ENCODE measurements at regions not wholly inside any gene's neighbourhood (a gene's known extent, or its start where the extent isn't known, plus 50 kb on each side); places are given as distances from the start of the nearest gene placed in this dataset.
"Not testable (repeated sequence)": the region's sequence is repeated elsewhere in the genome, so short reads cannot be mapped to it uniquely, and the experiment has no call there.

DNA sequence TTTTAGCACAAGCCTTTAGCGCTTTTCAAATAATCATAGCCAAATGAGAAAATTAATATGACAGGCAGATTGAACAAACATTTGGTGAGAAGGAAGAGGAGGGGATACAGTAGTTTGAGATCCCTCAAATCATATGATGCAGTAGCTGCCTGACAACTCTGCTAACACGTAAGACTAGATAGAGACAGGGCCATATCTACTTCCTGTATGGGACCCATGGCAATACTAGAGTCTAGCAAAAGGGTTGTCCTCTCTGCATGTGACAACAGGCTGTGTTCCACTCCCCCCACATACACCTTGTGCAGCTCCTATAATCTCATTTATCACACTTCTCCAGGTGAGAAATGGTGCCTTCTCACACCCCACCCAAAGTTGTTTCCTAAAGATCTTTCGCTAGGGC is 106.3 kb upstream of the NBPF26 start:
- DNase-seq (ENCODE audit: low spot score) = not testable (repeated sequence)

DNA sequence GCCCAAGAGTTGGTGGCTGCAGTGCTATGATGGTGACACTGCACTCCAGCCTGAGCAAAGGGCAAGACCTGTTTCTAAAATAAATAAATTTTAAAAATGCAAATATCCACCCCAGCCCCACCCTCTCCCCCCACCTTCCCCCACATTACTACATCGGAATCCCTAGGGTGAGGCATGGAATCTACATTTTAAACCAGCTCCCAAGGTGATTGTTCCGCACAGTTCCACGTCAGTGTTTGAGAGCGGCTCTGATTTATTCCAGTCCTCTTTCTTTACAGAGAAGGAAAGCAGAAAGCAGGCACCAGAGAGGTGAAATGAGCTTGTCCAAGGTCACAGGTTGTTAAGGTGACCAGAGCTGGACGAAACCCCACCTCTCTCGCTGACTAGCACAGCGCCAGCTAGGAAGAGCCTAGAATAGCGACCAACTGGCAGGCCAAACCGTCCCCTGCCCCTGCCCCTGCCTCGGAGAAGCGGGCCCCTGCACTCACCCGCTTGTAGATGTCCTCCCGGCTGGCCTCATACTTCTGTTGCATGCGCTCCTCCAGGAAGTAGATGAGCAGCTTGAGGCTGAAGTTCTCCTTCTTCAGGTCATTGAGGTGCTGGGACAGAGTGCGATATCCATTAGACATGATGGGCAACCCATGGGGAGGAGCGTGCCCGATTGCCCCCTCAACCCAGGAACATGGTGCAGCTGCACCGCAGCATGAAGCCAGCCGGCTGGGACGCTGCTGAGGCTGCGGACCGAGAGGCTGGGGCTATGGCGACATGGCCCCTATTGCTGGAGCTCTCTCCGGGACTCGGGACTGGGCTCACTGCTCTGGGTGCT is 103.7 kb upstream of the NBPF26 start:
- not testable (repeated sequence) for DNase-seq (ENCODE audit: low spot score)

DNA sequence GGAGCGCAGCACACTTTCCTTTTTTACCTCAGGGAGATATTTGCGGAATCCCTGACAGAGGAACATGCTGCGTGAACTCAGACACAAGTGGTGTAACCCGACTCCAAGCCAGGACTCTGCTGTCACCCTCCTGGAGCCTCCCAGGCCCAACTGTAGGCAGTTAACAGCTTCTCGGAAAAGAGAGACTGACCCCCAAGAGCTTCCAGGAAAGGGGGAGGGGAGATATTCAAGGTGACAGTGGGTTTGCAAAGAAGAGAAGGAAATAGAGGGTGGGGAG is 103.1 kb upstream of the NBPF26 start:
- not testable (repeated sequence) for DNase-seq (ENCODE audit: low spot score)

DNA sequence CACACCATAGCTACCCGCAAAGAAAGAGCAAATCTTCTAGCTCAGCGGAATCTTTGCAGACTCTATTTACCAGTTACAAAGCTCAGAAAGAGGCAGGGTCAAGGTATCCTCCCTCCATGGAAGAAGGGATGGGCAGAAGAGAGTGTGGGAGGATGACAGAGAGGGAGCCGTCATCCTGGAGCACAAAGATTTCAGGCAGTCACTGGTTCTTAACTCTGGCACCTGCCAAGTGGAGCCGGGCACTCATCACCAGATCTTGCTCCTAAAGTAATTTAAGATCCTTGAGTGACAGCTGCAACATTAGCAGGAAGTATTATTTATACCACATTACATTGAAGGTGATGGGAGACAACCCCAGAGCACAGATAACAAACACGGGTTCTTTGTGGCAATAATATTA is 102.5 kb upstream of the NBPF26 start:
- DNase-seq (ENCODE audit: low spot score) = not testable (repeated sequence)

DNA sequence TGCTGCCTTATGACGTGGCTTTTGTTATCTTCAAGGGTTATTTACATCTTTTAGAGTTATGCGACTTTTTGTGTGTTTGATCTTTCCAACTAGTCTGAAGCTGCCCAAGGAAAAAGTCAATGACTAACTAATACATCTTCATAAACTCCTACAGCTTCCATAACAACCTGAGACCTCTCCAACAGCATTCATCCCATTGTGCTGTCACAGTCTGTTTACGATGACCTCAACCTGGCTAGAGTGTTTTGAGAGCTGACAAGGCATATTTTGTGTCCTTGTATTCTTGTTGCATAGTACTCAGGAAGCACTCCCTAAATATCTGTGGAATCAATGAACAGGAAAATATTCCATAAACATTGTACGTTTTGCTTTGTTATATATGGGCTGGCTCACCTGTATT is 100.2 kb upstream of the NBPF26 start:
- DNase-seq (ENCODE audit: low spot score) = not testable (repeated sequence)

DNA sequence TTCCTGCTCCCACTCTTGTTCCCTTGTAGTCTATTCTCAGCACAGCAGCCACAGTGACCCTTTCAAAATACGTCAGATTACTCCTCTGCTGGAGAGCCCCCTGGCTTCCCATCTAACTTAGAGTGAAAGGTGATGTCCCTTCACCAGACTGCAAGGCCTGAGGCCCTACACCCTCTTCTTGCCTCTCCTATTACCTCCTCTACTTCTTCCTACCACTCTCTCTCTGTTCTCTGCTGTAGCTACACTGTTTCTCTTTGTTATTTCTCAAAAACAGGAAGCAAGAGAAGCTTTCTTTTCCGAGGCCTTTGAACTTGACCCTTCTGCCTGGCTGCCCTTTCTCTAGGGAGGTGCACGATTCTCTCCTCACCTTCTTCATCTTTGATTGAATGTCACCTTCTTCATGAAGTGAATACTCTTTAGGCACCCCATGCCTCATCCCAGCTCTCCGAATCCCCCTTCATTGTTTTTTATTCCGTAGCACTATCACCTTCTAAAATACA is 99.1 kb upstream of the NBPF26 start:
- not testable (repeated sequence) for DNase-seq (ENCODE audit: low spot score)

DNA sequence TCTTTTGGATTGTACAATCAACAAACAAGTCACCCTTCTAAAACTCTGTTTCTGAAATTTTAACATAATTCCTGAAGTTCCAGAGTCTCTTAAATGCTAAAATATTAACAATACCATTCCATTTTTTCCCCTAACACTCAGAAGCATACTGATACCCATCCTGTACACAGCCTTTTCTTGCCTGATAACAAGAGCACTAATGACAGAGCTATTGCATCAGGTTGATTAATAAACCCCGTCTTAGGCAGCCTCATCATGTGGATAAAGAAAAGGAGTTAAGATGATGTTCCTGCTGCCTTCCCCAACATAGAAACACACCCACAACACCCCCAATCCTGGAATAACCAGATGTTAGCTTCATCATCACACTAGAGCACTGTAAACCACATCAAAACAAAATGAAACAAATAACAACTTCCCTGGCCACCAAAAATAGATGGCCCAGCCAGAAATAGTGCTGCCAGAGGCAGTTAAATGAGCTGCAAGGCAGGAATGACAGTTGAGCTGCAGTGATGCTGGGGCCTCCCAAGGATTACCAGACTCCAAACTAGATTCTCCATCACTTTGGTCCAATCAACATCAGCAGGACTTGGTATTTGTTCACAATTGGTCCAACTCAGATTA is 93.8 kb upstream of the NBPF26 start:
- DNase-seq (ENCODE audit: low spot score) = not testable (repeated sequence)

DNA sequence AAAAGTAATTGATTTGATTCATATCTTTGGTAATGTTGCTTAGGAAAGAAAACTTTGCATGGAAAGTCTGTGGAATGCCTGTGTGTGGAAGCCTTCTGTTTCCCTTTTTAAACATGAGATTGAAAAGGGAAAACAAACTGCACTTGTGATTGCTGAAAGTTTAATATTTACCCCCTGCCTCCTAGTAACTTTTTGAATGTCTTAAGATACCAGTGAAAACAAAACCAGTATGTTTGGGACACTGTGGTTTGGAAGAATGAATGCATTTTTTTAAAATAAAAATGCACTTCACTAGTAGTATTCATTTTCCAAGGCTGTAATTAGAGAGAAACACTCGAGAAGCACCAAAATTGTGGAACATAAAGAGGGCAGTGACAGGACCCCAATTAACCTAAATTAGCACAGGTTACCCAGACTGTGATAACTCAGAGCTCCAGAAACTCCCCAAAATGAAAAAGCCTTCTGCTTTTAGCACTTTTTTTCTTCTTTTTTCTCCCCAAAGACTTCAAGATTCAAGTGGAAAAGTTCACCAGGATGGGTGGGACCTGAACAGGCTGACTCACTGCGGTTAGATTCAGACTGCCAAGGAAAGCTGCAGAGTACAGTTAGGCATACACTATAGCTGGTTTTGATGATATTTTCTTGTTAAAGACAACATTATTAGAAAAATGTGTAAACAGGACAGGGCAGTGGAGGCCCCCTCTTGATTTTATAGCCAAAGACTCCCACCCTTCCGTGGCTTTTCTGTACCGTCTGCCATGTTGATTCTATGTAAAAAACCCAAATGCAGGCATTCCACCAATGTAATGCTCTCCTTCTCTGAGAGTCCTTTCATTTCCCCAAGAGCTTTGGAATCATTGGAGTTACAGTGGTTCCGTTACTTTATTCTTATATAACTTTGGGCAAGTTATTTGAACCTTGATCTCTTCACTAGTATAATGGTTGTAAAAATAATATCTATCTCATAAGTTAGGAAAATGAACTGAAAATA is 88.6 kb upstream of the NBPF26 start:
- DNase-seq (ENCODE audit: low spot score) = not testable (repeated sequence)

DNA sequence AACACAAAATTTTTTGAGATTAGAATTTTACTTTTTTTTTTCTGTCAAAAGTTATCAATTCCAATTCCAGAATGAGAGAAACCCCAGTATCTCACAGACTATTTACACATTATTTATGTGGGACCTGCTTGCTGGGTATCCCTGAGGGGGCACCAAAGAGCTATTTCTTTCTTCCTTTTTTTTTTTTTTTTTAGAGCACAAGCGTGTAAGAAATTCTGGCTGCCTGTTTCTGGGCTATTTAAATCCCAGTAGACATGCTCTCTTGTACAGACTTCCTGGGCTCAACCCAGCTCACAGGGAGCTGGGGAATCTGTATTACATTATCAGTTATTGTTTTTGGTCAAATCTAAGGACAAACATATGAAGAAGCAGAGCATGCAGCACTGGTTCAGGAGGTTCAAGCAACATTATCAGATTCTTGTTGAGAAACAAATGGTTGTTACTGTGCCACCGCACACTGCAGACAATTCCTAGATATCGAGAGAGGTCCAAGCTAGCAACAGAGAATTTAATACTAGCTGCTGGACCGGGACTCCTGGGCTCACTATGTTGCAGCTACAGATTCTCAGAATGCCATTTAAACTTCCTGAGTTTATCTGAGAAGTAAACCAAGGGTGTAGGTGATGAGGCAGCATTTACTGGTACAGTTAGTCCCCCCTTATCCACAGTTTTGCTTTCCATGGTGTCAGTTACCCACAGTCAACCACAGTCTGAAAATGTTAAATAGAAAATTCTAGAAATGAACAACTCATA is 83.3 kb upstream of the NBPF26 start:
- DNase-seq (ENCODE audit: low spot score) = not testable (repeated sequence)

DNA sequence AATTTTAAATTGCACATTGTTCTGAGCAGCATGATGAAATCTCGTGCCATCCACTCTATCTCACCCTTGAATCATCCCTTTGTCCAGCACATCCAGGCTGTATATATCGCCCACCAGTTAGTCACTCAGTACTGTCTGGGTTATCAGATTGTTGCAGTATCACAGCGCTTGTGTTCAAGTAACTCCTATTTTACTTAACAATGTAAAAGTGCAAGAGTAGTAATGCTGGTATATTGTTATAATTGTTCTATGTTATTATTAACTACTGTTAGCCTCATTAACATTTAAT is 82.8 kb upstream of the NBPF26 start:
- DNase-seq (ENCODE audit: low spot score) = not testable (repeated sequence)

DNA sequence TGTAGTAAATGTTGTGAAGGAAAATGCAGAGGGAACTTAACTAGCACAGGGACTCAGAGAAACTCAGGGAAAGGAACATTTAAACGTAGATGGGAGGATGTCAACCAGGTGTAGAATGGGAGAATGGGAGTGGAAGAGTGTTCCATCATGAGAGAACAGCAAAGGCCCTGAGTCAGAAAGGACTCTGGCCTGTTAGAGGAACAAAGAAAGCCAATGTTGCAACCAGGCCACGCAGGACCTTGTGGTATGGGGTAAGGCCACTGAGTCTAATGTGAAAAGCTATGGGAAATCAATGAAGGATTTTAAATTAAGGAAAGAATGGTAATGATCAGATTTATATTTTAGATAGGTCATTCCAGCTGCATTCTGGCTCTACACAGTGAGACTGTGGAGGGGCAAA is 76.6 kb upstream of the NBPF26 start:
- not testable (repeated sequence) for DNase-seq (ENCODE audit: low spot score)

DNA sequence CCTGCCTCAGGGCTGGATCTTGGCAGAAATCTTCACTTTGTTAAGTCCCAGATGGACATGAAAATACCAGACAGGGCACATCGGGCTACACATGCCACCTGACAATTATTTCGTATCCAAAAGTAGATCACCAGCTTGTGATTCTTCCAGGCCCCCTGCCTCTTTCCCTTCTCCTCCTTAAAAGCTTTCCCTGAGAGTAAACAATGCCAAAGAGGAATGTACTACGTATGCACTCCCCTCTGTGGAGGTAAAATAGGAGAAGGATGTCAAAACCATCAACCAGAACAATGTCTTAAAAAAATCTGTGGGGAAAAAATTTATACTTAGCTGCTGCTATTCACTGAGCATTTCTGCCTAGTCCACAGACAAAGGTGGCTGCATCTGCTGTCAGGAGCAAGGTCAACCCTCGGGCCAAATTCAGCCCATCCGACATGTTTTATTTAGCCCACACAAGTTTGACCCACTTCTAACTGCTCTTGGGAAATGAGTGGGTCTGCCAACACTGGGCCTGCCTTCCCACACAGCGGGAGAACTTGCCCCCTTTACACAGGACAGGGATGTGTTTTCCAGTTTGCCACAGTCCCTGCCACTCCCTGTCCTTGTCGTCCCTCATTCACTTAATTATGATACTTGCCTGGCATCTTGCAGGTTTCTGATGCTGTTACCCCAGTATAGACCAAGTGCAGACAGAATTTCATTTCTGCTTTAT is 74.7 kb upstream of the NBPF26 start:
- not testable (repeated sequence) for DNase-seq (ENCODE audit: low spot score)

DNA sequence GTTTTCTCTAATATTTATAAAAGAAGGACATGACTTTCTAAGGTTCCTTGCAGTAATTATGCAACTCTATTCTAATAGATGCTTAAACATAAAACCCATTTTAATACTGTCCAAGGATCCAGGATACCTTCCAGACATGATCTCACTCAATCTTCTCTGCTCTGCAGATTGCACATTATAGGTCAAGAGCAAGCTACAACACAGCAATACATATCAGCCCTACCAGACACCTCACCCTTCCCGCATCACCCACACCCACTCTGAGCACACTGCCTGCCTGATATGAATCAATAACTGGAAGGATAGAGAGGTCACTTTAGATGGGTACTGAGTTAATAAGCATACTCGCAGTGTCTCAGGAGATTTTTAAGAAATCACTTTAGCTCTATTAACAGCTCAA is 74.0 kb upstream of the NBPF26 start:
- DNase-seq (ENCODE audit: low spot score) = not testable (repeated sequence)

DNA sequence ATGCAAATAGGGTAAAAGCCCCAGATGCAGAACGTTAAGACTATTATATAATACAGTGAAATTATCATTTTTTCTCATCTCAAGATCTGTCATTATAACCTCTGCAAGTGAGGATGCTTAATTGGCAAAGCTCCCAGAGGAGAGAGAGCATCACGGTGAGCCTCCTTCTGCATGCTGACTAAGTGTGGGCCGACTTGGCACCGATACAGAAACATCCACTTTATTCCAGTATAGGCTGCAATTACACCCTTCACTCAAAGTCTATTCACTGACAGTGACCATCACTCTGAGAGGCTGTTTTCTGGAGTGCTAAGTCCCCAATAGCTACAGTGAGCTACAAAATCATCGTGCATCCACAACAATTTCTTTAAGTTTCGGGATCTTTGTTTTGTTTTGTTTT is 69.6 kb upstream of the NBPF26 start:
- not testable (repeated sequence) for DNase-seq (ENCODE audit: low spot score)

DNA sequence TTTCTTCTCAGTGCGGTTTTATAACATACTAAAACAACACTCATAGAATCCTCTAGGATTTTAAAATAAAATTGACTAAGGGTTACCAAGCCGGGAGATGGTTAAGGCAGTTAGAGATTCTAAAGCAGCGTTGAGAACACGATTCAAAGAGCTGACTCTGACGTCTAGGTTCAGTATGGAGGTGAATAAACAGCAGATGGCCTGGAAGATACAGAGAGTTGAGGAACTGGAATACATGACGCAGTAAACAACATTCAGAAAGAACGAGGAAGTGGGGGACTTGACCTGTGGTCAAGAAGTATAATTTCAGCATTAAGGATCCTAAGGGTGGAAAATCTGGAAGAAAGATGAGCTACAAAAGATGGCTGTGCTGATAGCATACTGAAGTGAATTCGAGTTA is 68.4 kb upstream of the NBPF26 start:
- DNase-seq (ENCODE audit: low spot score) = not testable (repeated sequence)

DNA sequence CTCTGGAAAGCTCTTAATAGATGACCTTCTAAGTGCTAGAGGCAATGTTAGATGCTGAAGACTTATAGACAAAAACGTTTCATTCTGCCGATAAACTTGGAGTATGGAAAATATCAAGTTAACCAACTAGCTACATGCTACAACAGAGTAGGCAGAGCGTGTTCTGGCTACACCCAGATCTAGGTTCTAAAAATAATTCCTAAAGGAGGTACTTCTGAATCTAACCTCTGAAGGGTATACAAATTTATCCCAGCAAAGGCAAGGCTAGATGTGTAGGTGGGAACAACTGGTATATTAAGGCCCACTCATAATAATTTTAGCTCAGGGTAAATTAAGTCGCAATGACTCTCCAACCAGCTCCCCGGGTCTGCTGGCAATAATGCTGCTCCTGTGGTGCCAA is 67.6 kb upstream of the NBPF26 start:
- DNase-seq (ENCODE audit: low spot score) = not testable (repeated sequence)

DNA sequence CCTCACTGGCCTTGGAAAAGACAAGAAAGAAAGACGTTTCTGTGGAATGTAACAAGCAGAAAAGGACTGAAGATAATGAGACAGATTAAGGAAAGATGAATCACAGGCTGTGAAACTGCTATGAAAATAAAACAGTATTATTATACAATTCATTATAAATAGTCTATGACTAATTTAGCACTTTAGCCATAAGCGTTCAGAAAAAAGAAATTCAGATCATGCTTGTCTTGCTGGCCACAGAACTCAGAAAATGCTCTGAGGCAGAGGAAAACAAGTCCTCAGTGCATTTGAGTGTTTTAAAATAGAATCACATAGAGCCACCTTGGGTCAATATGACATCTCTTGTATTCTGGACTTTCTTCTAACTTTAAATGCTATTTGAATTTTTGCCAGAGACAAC is 65.9 kb upstream of the NBPF26 start:
- not testable (repeated sequence) for DNase-seq (ENCODE audit: low spot score)

DNA sequence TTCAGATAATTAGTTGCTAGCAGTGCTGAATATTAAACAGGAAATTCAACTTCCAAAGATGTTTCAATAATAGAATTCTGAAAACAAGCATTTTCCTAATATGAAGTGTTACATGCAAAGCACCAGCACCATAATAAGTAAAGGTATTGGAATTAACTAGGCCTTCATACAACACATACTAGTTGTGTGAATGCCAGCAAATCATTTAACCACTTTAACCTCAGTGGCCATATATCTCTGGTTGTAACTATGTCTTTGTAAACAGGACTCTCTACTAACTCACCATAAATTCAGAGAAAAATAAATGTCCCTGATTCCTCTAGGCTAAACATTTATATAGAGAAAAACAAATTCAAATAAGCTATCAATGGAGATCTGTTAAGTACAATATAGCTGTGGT is 65.1 kb upstream of the NBPF26 start:
- not testable (repeated sequence) for DNase-seq (ENCODE audit: low spot score)

DNA sequence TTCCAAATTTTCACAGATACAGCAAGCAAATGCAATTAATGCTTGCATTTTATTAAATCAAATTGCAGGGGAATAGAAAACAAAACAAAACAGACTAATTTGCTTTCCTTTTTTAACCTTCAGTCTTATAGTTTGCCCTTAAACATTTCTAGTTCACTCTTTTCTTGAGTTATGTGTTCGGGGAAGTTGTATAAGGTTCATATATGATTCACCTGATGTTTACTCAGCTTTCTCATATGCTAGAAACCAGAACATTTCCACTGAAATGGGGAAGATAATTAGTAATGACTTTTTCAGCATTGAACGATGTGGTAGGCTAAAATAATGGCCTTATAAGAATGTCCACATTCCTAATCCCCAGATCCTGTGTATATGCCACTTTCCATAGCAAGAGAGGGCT is 64.6 kb upstream of the NBPF26 start:
- not testable (repeated sequence) for DNase-seq (ENCODE audit: low spot score)

DNA sequence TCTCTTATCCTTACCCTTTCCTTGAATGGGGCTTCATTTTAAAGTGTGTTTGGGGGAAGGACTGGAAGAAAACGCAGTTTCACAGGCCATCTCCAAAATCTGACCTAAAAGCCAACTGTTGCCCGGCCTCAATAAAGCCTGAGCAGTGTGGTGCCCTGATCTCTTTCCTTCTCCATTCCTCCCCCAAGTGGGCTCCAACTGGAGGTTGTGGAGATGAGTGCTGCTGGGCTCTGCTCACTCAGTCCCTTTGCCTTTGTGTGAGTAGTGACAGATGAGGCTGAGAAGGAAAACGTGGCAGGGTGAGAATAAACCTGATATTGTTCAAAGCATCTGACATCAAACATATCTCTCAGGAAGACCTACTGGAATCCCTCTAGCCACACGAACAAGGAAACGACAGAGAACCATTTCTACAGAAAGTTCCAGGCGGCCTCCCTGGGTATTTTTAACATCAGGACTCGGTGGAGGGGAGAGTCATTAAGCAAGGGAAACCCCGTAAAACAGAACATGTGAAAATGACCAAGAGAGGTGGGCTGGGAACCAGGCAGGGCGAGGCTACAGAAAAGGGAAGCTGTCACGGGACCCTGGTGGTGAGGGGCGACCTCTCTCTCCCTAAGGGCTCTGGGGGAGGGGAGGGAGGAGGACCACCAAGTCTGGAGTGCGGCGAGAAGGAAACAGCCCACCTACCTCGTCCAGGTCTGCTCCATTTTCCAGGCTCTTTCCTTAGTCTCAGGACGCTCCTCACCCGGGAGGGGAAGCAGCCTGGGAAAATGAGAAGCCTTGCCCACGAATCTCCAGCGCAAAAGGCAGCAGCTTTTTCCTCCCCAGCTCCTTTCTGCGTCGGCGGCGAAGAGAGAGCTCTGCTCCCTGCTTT is 59.1 kb upstream of the NBPF26 start:
- DNase-seq (ENCODE audit: low spot score) = not testable (repeated sequence)
